Activated naive CD8-positive, alpha-beta T cell treated with anti-CD3 and anti-CD28 coated beads, Interleukin-2, amount 50 U/mL, for 24 hours (primary cell): ENCODE measurements at regions not wholly inside any gene's neighbourhood (a gene's known extent, or its start where the extent isn't known, plus 50 kb on each side); places are given as distances from the start of the nearest gene placed in this dataset.
"Not testable (repeated sequence)": the region's sequence is repeated elsewhere in the genome, so short reads cannot be mapped to it uniquely, and the experiment has no call there.

Source experiments
- ATAC-seq: fragments of 150-1000 bp; cut with Tn5 transposase; one replicate; pipeline ENCODE4 v1.10.0; 2021
- DNase-seq: peaks from one replicate; pipeline ENCODE4 v3.0.0; 2021
- H3K27ac Mint-ChIP-seq: one replicate; pipeline ENCODE4 v1.8.0; 2021; ENCODE audit warnings: mild to moderate bottlenecking, mixed read lengths
- H3K27me3 Mint-ChIP-seq: one replicate; pipeline ENCODE4 v1.8.0; 2021; ENCODE audit warnings: mixed read lengths
- H3K36me3 Mint-ChIP-seq: one replicate; pipeline ENCODE4 v1.8.0; 2021; ENCODE audit warnings: low read depth, mixed read lengths
- H3K4me1 Mint-ChIP-seq: one replicate; pipeline ENCODE4 v1.8.0; 2021; ENCODE audit warnings: mixed read lengths
- H3K4me3 Mint-ChIP-seq: one replicate; pipeline ENCODE4 v1.8.0; 2021; ENCODE audit warnings: mild to moderate bottlenecking, moderate library complexity, mixed read lengths
- H3K9me3 Mint-ChIP-seq: one replicate; pipeline ENCODE4 v1.8.0; 2021; ENCODE audit warnings: mixed read lengths

DNA sequence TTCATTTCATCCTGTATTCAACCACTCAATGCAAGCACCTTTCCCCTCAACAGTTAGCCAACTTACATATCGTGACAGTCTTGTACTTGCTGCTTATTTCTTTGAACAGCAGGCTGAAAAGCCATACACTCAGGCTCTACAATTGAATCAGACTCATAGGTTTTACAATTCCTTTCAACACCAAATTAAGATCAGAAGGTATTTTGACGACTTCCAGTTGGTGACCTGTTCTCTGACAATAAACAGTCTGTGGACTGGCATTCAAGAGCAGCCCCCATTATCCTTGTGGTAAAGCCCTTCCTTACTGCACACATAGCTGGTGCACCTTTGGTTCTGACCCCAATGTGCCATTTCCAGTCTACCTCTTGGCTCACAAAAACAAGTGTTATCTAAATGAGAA is 140.0 kb upstream of the MB21D2 start:
- H3K9me3 Mint-ChIP-seq = no peaks in the 10 kb centered on the region
- no peaks in the 10 kb centered on the region for H3K36me3 Mint-ChIP-seq
- peaks cover 2% of the 10 kb centered on the region for H3K27me3 Mint-ChIP-seq
- no peak overlapping the region for H3K27ac Mint-ChIP-seq
- H3K4me1 Mint-ChIP-seq = no peaks in the 10 kb centered on the region
- H3K4me3 Mint-ChIP-seq = no peak overlapping the region
- no peak for ATAC-seq
- no peak for DNase-seq

DNA sequence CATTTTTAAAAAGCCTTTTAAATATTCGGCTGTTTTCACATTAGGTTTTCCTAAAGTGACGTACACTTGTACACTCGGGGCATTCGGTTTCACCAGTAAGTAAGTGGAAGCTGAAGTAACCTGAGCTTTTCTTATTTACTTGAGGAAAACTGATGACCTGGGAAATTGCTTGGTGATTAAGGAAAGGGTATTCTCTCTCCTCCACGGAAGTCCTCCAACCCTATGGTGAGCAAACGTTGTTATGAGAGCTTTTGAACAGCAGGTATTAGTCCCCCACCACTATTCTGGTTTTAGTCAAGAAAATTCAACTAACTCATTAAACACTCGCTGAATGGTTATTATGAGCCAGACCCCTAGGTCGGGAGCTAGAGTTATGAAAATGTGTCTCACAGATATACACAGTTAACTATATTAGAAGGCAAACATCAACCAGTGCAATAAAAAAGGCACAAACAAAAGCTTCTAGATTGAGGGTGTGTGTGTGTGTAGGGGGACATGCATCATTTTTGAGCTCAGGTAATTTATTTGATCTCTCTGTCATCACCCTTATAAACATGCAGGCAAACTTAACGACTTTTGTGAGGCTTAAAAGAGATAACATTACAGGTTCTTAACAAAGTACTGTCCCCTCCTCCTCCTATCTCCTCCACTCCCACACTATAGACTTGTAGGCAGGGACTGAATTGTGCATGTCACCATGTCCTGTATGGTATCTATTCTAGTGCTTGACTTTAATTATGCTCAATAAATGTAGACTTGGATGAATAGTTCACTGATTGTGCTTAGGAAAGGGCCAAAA is 143.3 kb upstream of the MB21D2 start:
- H3K4me1 Mint-ChIP-seq = no peaks in the 10 kb centered on the region

DNA sequence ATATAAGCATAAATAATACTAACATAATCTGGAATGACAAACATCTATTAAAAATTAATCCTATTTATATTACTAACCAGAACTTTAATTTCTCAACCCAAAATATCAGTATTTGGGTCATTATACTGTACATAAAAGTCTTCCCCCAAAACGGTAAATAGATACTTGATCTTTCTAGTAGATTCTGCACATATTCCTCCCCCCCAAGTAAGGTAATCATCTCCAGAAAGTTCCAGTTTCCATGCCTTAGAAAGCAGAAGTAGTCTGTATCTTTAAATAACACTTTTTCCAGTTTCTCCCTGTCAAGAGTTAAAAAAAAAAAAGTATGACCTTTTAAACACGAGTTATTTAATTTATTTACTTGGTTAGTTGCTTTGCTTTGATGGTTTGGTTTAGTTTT is 150.7 kb upstream of the MB21D2 start:
- no peak overlapping the region for H3K27ac Mint-ChIP-seq
- no peaks in the 10 kb centered on the region for H3K4me1 Mint-ChIP-seq
- H3K9me3 Mint-ChIP-seq = no peaks in the 10 kb centered on the region
- ATAC-seq (no peak), DNase-seq (no peak)
- H3K36me3 Mint-ChIP-seq = no peaks in the 10 kb centered on the region
- no peak overlapping the region for H3K4me3 Mint-ChIP-seq
- H3K27me3 Mint-ChIP-seq = no peaks in the 10 kb centered on the region

More for the DNA sequence above, 143.3 kb upstream of the MB21D2 start:
- no peak for ATAC-seq
- no peak for DNase-seq
- no peak overlapping the region for H3K27ac Mint-ChIP-seq
- H3K4me3 Mint-ChIP-seq = no peak overlapping the region
- H3K9me3 Mint-ChIP-seq = no peaks in the 10 kb centered on the region
- no peaks in the 10 kb centered on the region for H3K36me3 Mint-ChIP-seq
- no peaks in the 10 kb centered on the region for H3K27me3 Mint-ChIP-seq

DNA sequence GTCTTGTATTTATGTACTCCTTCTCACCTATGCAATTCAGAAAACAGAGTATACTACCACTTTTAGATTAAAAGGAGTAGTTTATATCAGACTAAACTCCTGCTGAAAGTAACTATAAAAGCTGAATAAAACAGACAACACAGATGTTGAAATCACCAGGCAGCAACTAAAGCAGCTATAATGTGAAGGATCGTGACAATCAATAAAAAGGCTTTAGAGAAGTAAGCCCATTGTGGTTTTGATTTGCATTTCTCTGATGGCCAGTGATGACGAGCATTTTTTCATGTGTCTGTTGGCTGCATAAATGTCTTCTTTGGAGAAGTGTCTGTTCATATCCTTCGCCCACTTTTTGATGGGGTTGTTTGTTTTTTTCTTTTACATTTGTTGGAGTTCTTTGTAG is 152.1 kb upstream of the MB21D2 start:
- ATAC-seq, H3K4me1 Mint-ChIP-seq, H3K9me3 Mint-ChIP-seq, H3K4me3 Mint-ChIP-seq, H3K36me3 Mint-ChIP-seq, H3K27me3 Mint-ChIP-seq, H3K27ac Mint-ChIP-seq, DNase-seq: not testable (repeated sequence)

DNA sequence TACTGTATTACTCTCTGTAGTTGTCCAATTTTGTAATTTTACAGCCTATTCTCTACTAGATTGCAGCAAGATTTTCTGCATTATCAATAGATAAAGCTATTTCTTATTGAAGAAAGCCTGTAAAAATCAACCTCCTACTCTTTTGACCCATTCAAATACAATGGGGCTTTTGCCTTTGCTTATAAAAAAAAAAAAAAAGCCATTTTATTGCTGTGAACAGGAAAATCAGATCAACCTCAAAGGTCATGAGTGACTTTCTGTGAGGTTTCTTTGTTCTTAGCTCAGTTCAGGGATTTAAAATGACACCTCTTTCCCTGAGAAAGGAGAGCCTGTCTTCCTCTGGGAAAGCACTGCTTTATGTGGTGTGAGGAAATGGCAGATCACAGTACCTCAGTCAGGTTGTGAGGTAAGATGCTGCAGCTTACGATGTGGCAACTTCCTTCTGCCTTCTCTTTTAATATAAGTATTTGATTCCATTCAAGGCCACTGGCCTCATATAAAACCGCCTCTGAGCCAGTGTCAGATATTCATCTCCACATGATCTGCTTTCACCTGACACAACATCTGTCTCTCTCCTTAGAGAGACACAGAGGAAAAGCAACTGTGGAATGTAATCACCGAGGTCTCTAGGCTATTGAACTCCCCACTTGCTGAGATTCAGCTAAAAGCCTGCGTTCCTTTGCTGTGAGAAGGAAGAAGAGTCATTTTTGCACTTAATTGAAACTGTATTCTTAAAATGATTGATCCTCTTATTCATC is 161.5 kb upstream of the MB21D2 start:
- Mint-ChIP-seq H3K4me3 (no peak overlapping the region), H3K27me3 (peaks cover 2% of the 10 kb centered on the region), H3K36me3 (no peaks in the 10 kb centered on the region), H3K9me3 (peaks cover 9% of the 10 kb centered on the region), H3K4me1 (no peaks in the 10 kb centered on the region), H3K27ac (no peak overlapping the region)
- DNase-seq (no peak), ATAC-seq (no peak)

DNA sequence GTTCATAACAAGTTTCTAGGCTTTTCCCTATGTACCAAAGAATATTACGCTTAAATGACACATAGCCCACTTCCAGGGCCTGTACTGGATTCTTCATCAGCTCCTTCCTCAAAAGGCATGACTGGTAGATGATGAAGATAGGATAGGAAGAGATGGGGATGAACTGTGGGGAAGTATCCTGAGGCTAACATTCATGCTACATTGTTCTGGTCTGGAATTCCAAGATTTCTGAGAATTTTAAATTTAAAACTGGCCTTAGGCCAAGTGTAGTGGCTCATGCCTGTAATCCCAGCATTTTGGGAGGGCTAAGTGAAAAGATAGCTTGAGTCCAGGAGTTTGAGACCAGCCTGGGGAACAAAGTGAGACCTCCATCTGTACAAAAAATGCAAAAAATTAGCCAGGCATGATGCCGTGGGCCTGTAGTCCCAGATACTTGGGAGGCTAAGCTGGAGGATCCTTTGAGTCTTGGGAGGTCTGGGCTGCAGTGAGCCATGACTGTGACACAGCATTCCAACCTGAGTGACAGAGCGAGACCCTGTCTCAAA is 160.1 kb upstream of the PLAAT1 start:
- H3K4me1 Mint-ChIP-seq = no peaks in the 10 kb centered on the region
- no peak for ATAC-seq
- H3K4me3 Mint-ChIP-seq = no peak overlapping the region
- H3K9me3 Mint-ChIP-seq = peaks cover 9% of the 10 kb centered on the region
- no peaks in the 10 kb centered on the region for H3K27me3 Mint-ChIP-seq
- no peak for DNase-seq
- H3K27ac Mint-ChIP-seq = no peak overlapping the region
- H3K36me3 Mint-ChIP-seq = no peaks in the 10 kb centered on the region

DNA sequence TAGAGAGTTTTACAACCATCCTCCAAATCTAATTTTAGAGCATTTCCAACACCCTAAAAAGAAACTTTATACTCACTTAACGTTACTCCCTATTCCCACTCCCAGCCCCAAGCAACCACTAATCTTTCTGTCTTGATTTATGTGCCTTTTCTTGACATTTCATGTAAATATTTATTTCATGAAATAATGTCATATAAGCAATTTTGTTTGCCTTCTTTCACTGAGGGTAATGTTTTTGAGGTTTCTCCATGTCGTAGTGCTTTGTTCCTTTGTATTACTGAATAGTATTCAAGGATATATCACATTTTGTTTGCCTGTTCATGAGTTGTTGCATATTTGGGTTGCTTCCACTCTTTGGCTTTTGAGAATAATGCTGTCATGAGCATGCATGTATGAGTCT is 155.4 kb upstream of the PLAAT1 start:
- Mint-ChIP-seq H3K27ac (no peak overlapping the region), H3K9me3 (peaks cover 9% of the 10 kb centered on the region), H3K4me3 (no peak overlapping the region), H3K4me1 (no peaks in the 10 kb centered on the region), H3K27me3 (peaks cover 2% of the 10 kb centered on the region), H3K36me3 (no peaks in the 10 kb centered on the region)
- no peak for ATAC-seq
- DNase-seq = no peak

DNA sequence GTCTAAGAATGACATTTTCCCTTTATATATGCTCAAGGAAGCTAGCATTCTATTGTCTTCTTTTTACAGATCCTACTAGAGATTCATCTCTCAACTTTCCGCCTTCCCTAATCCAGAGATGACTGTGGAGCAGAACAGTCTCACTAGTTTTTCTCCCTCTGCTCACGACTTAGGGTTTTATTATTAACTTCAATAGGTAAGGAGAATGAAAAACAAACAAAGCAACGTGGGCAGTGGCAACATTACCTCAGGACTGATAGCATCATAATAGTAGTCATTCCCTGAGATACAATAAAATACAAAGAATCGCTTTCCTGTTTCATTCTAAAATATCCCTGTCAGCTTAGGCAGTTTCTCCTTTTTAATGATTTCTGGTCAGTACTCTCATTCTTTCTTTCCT is 154.3 kb upstream of the PLAAT1 start:
- Mint-ChIP-seq H3K27me3 (peaks cover 2% of the 10 kb centered on the region), H3K4me1 (no peaks in the 10 kb centered on the region), H3K27ac (no peak overlapping the region), H3K36me3 (no peaks in the 10 kb centered on the region), H3K4me3 (no peak overlapping the region), H3K9me3 (peaks cover 9% of the 10 kb centered on the region)
- ATAC-seq (no peak), DNase-seq (no peak)

DNA sequence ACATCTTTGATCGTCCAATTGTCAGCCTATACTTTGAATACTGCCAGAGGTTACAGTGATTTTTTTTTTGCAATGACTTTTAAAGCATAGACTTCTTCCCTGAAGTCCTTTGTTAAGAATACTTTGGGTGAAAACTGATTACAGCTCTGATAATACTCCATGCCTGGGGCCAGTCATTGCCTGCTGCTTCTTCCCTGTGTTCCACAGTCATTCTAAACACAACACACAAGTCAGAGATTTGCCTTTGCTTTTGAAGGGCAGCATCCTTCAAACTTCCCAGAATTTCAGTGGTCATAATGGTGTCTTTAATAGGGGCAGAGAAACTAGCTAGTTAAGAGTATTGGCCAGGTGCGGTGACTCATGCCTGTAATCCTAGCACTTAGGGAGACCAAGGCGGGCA is 153.7 kb upstream of the PLAAT1 start:
- Mint-ChIP-seq H3K4me3 (no peak overlapping the region), H3K27me3 (peaks cover 2% of the 10 kb centered on the region), H3K36me3 (no peaks in the 10 kb centered on the region), H3K9me3 (peaks cover 7% of the 10 kb centered on the region), H3K27ac (no peak overlapping the region), H3K4me1 (no peaks in the 10 kb centered on the region)
- no peak for DNase-seq
- no peak for ATAC-seq

DNA sequence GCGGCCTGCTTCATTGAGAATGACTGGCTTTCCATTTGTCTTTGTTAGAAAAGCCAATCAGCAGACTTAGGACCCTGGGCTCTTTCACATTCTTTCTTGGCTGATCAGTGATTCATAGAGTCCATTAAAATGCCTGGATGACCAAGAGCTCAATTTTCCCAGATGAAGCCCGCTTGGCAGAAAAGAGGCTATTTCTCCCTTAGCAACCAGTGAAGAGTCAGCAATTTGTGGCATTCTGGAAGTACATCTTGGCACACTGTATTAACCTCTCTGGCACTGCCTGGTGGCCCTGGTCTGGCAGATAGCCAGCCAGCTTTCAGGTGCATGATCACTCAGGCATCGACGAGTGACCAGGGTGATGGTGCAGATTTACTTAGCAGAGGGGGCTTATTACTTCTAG is 145.7 kb upstream of the PLAAT1 start:
- no peaks in the 10 kb centered on the region for H3K36me3 Mint-ChIP-seq
- H3K4me1 Mint-ChIP-seq = no peaks in the 10 kb centered on the region
- H3K27me3 Mint-ChIP-seq = peaks cover 2% of the 10 kb centered on the region
- no peak overlapping the region for H3K4me3 Mint-ChIP-seq
- ATAC-seq (no peak), DNase-seq (no peak)
- H3K27ac Mint-ChIP-seq = no peak overlapping the region
- H3K9me3 Mint-ChIP-seq = peaks cover 3% of the 10 kb centered on the region

DNA sequence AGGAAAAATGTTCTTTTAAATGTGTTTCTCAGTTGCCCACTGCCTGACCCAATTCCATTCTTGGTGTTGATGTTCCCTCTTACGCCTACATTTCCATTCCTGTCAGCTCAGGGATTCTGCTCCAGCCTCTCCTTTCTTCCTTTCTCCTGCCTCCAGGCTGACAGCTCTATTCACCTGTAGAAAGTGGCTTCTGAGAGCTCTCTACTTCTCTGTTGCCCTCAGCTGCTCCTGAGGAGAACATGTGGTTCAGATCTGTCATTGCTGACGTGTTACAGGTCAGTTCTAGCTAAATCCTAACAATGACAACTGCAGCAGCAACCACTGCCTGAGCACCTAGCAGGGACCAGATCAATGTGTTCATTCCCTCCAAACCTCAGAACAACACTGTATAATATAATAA is 144.9 kb upstream of the PLAAT1 start:
- peaks cover 8% of the 10 kb centered on the region for H3K9me3 Mint-ChIP-seq
- peaks cover 2% of the 10 kb centered on the region for H3K27me3 Mint-ChIP-seq
- no peaks in the 10 kb centered on the region for H3K4me1 Mint-ChIP-seq
- no peaks in the 10 kb centered on the region for H3K36me3 Mint-ChIP-seq
- DNase-seq = no peak
- H3K27ac Mint-ChIP-seq = no peak overlapping the region
- no peak for ATAC-seq
- no peak overlapping the region for H3K4me3 Mint-ChIP-seq

DNA sequence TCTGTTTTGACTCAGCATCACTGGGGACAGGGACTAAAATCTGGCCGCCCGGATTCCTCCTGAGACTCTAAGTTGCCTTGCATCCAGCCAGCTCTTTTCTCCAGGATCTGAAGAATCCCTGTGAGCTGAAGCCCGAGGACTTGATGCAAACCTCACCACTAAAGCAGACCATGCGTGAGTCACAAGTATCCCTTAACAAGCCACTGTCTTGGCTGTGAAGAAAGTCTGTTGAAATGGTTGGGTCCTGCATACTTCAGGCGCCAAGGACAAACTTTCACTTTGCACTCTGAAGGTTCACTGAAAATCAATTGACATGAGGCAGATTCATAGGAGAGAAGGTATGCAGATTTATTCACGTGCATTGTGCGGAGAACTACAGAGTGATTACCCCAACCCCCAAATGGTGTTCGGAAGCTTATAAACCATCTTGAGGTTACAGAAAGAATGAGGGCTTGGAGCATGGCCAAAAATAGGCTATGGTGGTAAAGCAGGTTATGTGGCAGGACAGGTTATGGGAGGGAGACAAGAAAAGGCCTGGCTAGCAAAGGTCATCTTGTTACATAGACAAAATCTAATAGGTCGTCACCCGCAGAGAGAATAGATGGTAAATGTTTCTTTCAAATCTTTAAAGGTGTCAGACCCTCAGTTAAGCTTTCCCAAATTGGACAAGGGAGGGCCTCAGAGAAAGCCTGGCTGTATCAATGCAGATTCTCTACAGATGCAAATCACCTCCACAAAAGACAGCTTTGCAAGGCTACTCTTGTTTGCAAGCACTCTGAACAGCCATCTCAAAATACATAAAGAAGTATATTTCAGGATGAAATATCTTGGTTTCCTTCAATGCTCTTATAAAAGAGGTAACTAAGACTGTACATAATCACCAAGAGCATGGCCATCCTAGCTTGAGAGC is 126.3 kb upstream of the PLAAT1 start:
- Mint-ChIP-seq H3K4me3 (no peak overlapping the region), H3K27me3 (no peaks in the 10 kb centered on the region), H3K9me3 (peaks cover 7% of the 10 kb centered on the region), H3K36me3 (no peaks in the 10 kb centered on the region), H3K4me1 (no peaks in the 10 kb centered on the region), H3K27ac (no peak overlapping the region)
- DNase-seq = no peak
- ATAC-seq = no peak

DNA sequence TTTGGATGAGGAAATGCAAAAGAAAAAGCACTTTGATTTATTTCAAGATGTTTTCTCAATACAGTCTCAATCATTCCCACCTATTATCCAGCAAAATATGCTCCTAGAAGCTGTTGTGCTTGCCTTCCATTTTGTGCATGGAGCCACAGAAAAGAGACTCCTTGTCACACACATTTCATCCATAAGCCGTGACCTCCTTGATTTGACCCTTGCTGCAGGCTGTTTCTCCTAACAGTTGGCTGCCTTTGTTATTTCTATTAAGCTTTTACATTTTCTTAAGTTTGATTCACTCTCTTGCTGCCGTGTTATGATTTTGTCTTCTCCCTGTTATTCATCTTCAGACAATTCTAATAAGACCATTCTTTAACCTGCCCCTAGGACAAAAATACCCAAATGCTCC is 124.2 kb upstream of the PLAAT1 start:
- Mint-ChIP-seq H3K4me1 (no peaks in the 10 kb centered on the region), H3K36me3 (no peaks in the 10 kb centered on the region), H3K9me3 (peaks cover 3% of the 10 kb centered on the region), H3K27ac (no peak overlapping the region), H3K4me3 (no peak overlapping the region), H3K27me3 (no peaks in the 10 kb centered on the region)
- no peak for DNase-seq
- no peak for ATAC-seq

DNA sequence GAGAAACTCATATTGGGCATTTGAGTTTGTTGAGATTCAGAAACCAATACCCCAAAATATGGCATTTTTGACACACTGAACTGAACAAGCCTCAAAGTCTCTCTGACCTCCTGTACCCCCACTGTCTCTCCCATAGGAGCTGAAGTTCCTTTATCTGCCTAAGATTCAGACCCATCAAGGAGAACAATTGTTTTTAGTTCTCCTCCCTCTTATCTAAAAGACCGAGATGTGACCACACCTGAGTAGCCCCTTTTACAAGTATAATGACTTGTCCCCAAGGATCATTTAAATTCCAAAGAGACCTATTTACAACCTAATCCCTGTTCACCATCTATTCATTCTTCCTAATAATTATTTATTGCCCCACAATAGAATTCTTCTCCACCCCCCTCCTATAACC is 122.1 kb upstream of the PLAAT1 start:
- Mint-ChIP-seq H3K9me3 (no peaks in the 10 kb centered on the region), H3K4me1 (no peaks in the 10 kb centered on the region), H3K36me3 (no peaks in the 10 kb centered on the region), H3K27me3 (no peaks in the 10 kb centered on the region), H3K4me3 (no peak overlapping the region), H3K27ac (no peak overlapping the region)
- ATAC-seq (no peak), DNase-seq (no peak)
